ENCODE measurements at regions not wholly inside any gene's neighbourhood (a gene's known extent, or its start where the extent isn't known, plus 50 kb on each side); places are given as distances from the start of the nearest gene placed in this dataset.
A peak's percentile ranks its signal among the peaks of the same experiment; 100 is the strongest.

DNA sequence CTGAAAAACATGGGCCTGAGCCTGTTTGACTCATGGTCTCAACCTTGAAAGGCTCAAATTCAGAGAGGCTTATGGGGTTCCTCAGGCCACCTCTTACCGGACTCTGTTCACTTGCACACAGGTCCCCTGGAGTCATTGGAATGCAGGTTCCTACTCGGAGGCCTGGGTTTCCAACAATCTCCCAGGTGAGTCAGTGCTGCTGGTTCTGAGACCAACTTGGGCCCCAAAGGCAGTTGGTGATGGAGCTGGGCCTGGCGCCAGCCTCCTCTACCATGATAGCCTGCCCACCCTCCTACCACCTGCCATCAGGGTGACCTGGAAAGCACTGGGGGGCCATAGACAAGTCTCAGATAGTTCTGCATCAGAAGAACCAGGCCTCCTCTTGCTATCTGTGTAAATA, 188.4 kb downstream of the RGS3 start:
- Mint-ChIP-seq H3K4me3 (ENCODE audit: unreplicated experiment) (no peak overlapping the region), H3K27ac (ENCODE audit: unreplicated experiment) (no peak overlapping the region), H3K36me3 (ENCODE audit: low read depth, unreplicated experiment) (no peaks in the 10 kb centered on the region), H3K4me1 (ENCODE audit: low read depth, unreplicated experiment) (peaks cover 18% of the 10 kb centered on the region), H3K27me3 (ENCODE audit: low read depth, unreplicated experiment) (no peaks in the 10 kb centered on the region), H3K9me3 (ENCODE audit: unreplicated experiment) (no peaks in the 10 kb centered on the region)
- H3K9me3 ChIP-seq (ENCODE audit: insufficient read depth, low read depth, low read length) = no peaks in the 10 kb centered on the region
- no peak overlapping the region for H3K27ac ChIP-seq (ENCODE audit: low read depth, low read length)
- H3K79me2 ChIP-seq (ENCODE audit: insufficient read depth, low read length) = no peaks in the 10 kb centered on the region
- DNase-seq (ENCODE audit: low read depth) (no peak), FAIRE-seq (no peak)
- H3K27me3 ChIP-seq (ENCODE audit: insufficient read depth, low read length) = no peaks in the 10 kb centered on the region
- H3K4me3 ChIP-seq (ENCODE audit: insufficient read depth, low read depth, low read length) = no peak overlapping the region
- no peaks in the 10 kb centered on the region for H3K36me3 ChIP-seq (ENCODE audit: insufficient read depth, low read length)
- H2AFZ ChIP-seq (ENCODE audit: low read depth, low read length) = no peak overlapping the region
- no peak overlapping the region for H3K9ac ChIP-seq (ENCODE audit: low read length)
- no peaks in the 10 kb centered on the region for H4K20me1 ChIP-seq (ENCODE audit: insufficient read depth, low read length)
- H3K4me1 ChIP-seq (ENCODE audit: insufficient read depth, low read length) = peaks cover 26% of the 10 kb centered on the region
- TF ChIP-seq CTCF (IDR thresholded peaks at IDR 0.05; ENCODE audit: insufficient read depth, low read depth, low read length) (no peak), EZH2 (IDR thresholded peaks at IDR 0.05; ENCODE audit: insufficient read depth, low read length) (no peak)
- H3K4me2 ChIP-seq (ENCODE audit: low read length) = no peak overlapping the region

DNA sequence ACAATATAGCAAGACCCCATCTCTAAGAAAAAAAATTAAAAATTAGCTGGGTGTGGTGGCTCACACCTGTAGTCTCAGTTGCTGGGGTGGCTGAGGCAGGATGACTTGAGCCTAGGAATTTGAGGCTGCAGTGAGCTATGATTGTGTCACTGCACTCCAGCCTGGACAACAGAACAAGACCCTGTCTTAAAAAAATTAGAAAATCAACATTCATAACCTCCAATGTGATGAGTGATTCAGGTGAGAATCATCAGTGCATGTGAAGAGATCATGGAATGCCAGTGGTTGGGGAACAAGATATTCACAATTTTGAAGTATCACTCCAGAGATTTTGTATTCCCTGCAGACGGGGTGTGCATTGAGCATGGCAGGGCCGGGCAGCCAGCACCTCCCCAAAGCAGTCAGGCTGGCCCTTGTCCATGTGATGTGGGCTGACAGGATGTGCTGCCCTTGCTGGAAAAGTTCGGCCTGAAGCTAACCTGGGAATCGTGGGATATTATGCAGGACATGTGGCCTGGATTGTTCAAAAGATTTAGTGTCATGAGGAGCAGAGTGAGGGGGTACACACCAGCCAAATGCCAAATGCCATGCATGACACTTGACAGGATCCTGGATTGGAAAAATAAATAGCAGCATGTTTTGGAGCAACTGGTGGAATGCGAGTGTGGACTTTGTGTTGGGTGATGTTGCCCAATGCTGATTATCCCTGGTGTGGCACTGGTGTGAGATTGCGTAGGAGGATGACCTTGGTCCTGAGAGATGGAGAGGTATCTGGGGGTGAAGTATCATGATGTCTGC, 189.0 kb downstream of the RGS3 start:
- no peaks in the 10 kb centered on the region for H3K9me3 Mint-ChIP-seq (ENCODE audit: unreplicated experiment)

More for the DNA sequence above, 189.0 kb downstream of the RGS3 start:
- H3K27ac Mint-ChIP-seq (ENCODE audit: unreplicated experiment) = peak overlapping the region; percentile 7
- H3K27me3 ChIP-seq (ENCODE audit: insufficient read depth, low read length) = no peaks in the 10 kb centered on the region
- H3K27ac ChIP-seq (ENCODE audit: low read depth, low read length) = no peak overlapping the region
- H2AFZ ChIP-seq (ENCODE audit: low read depth, low read length) = no peak overlapping the region
- H3K36me3 ChIP-seq (ENCODE audit: insufficient read depth, low read length) = no peaks in the 10 kb centered on the region
- TF ChIP-seq EZH2 (IDR thresholded peaks at IDR 0.05; ENCODE audit: insufficient read depth, low read length) = no peak
- no peak for TF ChIP-seq CTCF (IDR thresholded peaks at IDR 0.05; ENCODE audit: insufficient read depth, low read depth, low read length)
- no peak overlapping the region for H3K9ac ChIP-seq (ENCODE audit: low read length)
- H3K27me3 Mint-ChIP-seq (ENCODE audit: low read depth, unreplicated experiment) = no peaks in the 10 kb centered on the region
- no peak for FAIRE-seq
- no peaks in the 10 kb centered on the region for H4K20me1 ChIP-seq (ENCODE audit: insufficient read depth, low read length)
- DNase-seq (ENCODE audit: low read depth) = no peak
- no peak overlapping the region for H3K4me3 Mint-ChIP-seq (ENCODE audit: unreplicated experiment)
- H3K79me2 ChIP-seq (ENCODE audit: insufficient read depth, low read length) = no peaks in the 10 kb centered on the region
- no peak overlapping the region for H3K4me2 ChIP-seq (ENCODE audit: low read length)
- H3K4me1 ChIP-seq (ENCODE audit: insufficient read depth, low read length) = peaks cover 26% of the 10 kb centered on the region
- H3K36me3 Mint-ChIP-seq (ENCODE audit: low read depth, unreplicated experiment) = no peaks in the 10 kb centered on the region
- H3K4me1 Mint-ChIP-seq (ENCODE audit: low read depth, unreplicated experiment) = peaks cover 18% of the 10 kb centered on the region
- no peaks in the 10 kb centered on the region for H3K9me3 ChIP-seq (ENCODE audit: insufficient read depth, low read depth, low read length)
- no peak overlapping the region for H3K4me3 ChIP-seq (ENCODE audit: insufficient read depth, low read depth, low read length)

Measured in astrocyte (in vitro differentiated cells and primary cell).